ENCODE measurements at regions not wholly inside any gene's neighbourhood (a gene's known extent, or its start where the extent isn't known, plus 50 kb on each side); places are given as distances from the start of the nearest gene placed in this dataset.

- Histone ChIP-seq H3K36me3 (ENCODE audit: control insufficient read depth in 2 of 2, insufficient read depth in 2 of 2, low read length in 2 of 2) (no peaks in the 10 kb centered on the region), H3K9ac (ENCODE audit: low read depth in 1 of 2, low read length in 2 of 2) (no peak overlapping the region), H3K9me3 (ENCODE audit: control insufficient read depth in 2 of 2, low read length in 2 of 2) (no peaks in the 10 kb centered on the region), H3K27me3 (ENCODE audit: control insufficient read depth in 2 of 2, insufficient read depth in 2 of 2, low read length in 2 of 2) (no peaks in the 10 kb centered on the region), H3K4me3 (ENCODE audit: low read length in 2 of 2) (no peak overlapping the region), H3K4me1 (ENCODE audit: control insufficient read depth in 2 of 2, insufficient read depth in 2 of 2, low read length in 2 of 2) (no peaks in the 10 kb centered on the region), H3K27ac (ENCODE audit: low read depth in 2 of 2, low read length in 2 of 2) (no peak overlapping the region)
Observed at GRCh38 chr5:171528036-171528435, 108.6 kb downstream of the FGF18 start.

GRCh38 chr5:171528865-171529614, 109.6 kb downstream of the FGF18 start:
- peaks cover 0 to 2% of the 10 kb centered on the region in 2 donors for H3K9me3 ChIP-seq (ENCODE audit: control insufficient read depth in 2 of 2, low read length in 2 of 2)
- H3K27me3 ChIP-seq (ENCODE audit: control insufficient read depth in 2 of 2, insufficient read depth in 2 of 2, low read length in 2 of 2): no peaks in the 10 kb centered on the region
- no peaks in the 10 kb centered on the region for H3K36me3 ChIP-seq (ENCODE audit: control insufficient read depth in 2 of 2, insufficient read depth in 2 of 2, low read length in 2 of 2)
- H3K4me1 ChIP-seq (ENCODE audit: control insufficient read depth in 2 of 2, insufficient read depth in 2 of 2, low read length in 2 of 2): no peaks in the 10 kb centered on the region
- no peak overlapping the region for H3K4me3 ChIP-seq (ENCODE audit: low read length in 2 of 2)
- H3K27ac ChIP-seq (ENCODE audit: low read depth in 2 of 2, low read length in 2 of 2): no peak overlapping the region
- H3K9ac ChIP-seq (ENCODE audit: low read depth in 1 of 2, low read length in 2 of 2): no peak overlapping the region

DNA sequence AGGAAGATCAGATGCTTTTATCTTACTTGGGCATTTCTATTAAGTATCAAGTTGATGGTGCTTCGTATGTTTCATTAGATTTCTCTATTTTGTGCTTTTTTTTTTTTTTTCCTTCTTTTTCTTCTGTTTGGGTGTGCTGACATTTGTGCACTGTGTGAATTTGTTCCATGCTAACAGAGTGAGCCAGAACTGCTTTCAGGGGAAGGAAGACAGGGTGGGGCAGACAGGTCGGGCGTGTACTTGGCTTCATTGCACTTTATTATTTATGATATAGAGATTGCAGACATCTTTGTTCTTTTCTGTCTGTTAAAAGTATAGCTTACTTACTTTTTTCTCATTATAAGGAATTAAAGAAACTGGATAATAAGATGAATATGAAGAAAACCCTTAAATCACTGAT, 112.2 kb downstream of the FGF18 start:
- H3K36me3 ChIP-seq (ENCODE audit: control insufficient read depth in 2 of 2, insufficient read depth in 2 of 2, low read length in 2 of 2): no peaks in the 10 kb centered on the region
- no peak overlapping the region for H3K27ac ChIP-seq (ENCODE audit: low read depth in 2 of 2, low read length in 2 of 2)
- H3K9ac ChIP-seq (ENCODE audit: low read depth in 1 of 2, low read length in 2 of 2): no peak overlapping the region
- no peaks in the 10 kb centered on the region for H3K4me1 ChIP-seq (ENCODE audit: control insufficient read depth in 2 of 2, insufficient read depth in 2 of 2, low read length in 2 of 2)
- no peak overlapping the region for H3K4me3 ChIP-seq (ENCODE audit: low read length in 2 of 2)
- peaks cover 0 to 2% of the 10 kb centered on the region in 2 donors for H3K9me3 ChIP-seq (ENCODE audit: control insufficient read depth in 2 of 2, low read length in 2 of 2)
- no peaks in the 10 kb centered on the region for H3K27me3 ChIP-seq (ENCODE audit: control insufficient read depth in 2 of 2, insufficient read depth in 2 of 2, low read length in 2 of 2)

DNA sequence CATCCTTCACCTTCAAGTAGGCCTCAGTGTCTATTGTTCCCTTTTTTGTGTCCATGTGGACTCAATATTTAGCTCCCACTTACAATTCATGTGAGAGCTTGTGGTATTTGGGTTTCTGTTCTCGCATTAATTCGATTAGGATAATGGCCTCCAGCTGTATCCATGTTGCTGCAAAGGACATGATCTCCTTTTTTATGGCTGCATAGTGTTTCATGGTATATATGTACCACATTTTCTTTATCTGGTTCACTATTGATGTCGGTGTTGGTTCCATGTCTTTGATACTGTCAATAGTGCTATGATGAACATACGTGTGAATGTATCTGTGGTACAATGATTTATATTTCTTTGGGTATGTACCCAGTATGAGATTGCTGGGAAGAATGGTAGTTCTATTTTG, 113.7 kb downstream of the FGF18 start:
- no peak overlapping the region for H3K9ac ChIP-seq (ENCODE audit: low read depth in 1 of 2, low read length in 2 of 2)
- H3K27me3 ChIP-seq (ENCODE audit: control insufficient read depth in 2 of 2, insufficient read depth in 2 of 2, low read length in 2 of 2): no peaks in the 10 kb centered on the region
- peaks cover 0 to 2% of the 10 kb centered on the region in 2 donors for H3K9me3 ChIP-seq (ENCODE audit: control insufficient read depth in 2 of 2, low read length in 2 of 2)
- H3K4me1 ChIP-seq (ENCODE audit: control insufficient read depth in 2 of 2, insufficient read depth in 2 of 2, low read length in 2 of 2): no peaks in the 10 kb centered on the region
- no peaks in the 10 kb centered on the region for H3K36me3 ChIP-seq (ENCODE audit: control insufficient read depth in 2 of 2, insufficient read depth in 2 of 2, low read length in 2 of 2)
- no peak overlapping the region for H3K27ac ChIP-seq (ENCODE audit: low read depth in 2 of 2, low read length in 2 of 2)
- no peak overlapping the region for H3K4me3 ChIP-seq (ENCODE audit: low read length in 2 of 2)

DNA sequence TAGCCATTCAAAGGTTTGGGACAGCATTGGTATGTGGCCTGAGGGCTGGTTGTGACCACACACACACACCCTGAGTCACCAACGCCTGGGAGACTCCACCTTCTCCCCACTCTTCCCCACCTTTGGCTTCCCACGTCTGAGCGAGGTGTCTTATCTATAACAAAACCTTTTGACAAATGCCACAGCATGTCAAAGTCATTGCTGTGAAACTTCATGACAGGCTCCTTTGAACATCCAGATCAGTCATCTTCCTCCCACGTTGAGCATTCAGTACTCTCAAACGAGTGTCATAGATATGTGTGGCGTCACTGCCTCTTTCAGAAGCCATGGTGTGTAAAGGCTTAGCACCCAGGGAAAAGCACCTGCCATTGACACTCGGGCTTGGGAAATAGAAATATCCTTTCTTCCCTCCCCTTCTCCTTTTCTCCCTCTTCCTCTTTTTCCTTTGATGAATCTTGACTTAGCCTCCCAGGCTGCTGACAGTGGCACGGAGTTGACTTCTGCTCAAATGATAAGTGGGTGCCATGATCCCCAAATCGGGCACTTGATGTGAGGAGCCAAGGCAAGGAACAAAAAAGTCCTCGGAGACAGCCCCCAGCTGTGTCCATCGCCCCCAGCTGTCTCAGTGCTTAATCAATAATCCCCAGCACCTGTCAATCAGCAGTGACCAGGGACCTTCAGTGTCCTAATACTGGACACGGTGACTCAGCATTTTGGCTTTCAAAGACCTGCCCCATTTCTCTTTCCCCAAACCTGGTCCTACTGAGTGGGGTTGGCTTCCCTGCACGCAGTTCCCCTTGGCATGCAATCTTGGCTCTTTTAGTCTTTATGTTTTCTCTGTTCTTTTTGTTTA, 114.8 kb downstream of the FGF18 start:
- H3K27me3 ChIP-seq (ENCODE audit: control insufficient read depth in 2 of 2, insufficient read depth in 2 of 2, low read length in 2 of 2): no peaks in the 10 kb centered on the region
- H3K27ac ChIP-seq (ENCODE audit: low read depth in 2 of 2, low read length in 2 of 2): no peak overlapping the region
- no peak overlapping the region for H3K4me3 ChIP-seq (ENCODE audit: low read length in 2 of 2)
- no peaks in the 10 kb centered on the region for H3K4me1 ChIP-seq (ENCODE audit: control insufficient read depth in 2 of 2, insufficient read depth in 2 of 2, low read length in 2 of 2)
- H3K9me3 ChIP-seq (ENCODE audit: control insufficient read depth in 2 of 2, low read length in 2 of 2): peaks cover 0 to 2% of the 10 kb centered on the region in 2 donors
- H3K36me3 ChIP-seq (ENCODE audit: control insufficient read depth in 2 of 2, insufficient read depth in 2 of 2, low read length in 2 of 2): no peaks in the 10 kb centered on the region
- H3K9ac ChIP-seq (ENCODE audit: low read depth in 1 of 2, low read length in 2 of 2): no peak overlapping the region

DNA sequence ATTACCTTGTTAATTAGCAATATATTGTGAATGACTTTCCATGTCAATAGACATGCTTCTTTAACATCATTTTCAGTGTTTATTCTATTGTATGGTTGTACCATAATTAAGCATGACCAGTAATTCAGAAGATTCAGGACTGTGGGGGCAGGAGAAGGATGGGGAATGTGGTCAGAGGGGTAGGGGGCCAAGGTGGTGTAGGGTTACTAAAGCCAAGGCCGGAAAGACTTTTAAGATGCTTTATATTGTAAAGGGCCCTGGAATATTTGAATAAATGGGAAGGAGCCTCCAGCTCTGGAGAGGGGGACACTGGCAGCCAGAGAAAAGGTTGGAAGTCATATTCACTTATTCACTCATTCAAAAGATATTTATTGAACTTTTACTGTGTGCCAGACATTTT, 115.7 kb downstream of the FGF18 start:
- Histone ChIP-seq H3K27me3 (ENCODE audit: control insufficient read depth in 2 of 2, insufficient read depth in 2 of 2, low read length in 2 of 2) (no peaks in the 10 kb centered on the region), H3K36me3 (ENCODE audit: control insufficient read depth in 2 of 2, insufficient read depth in 2 of 2, low read length in 2 of 2) (no peaks in the 10 kb centered on the region), H3K27ac (ENCODE audit: low read depth in 2 of 2, low read length in 2 of 2) (no peak overlapping the region), H3K4me3 (ENCODE audit: low read length in 2 of 2) (no peak overlapping the region), H3K4me1 (ENCODE audit: control insufficient read depth in 2 of 2, insufficient read depth in 2 of 2, low read length in 2 of 2) (no peaks in the 10 kb centered on the region), H3K9me3 (ENCODE audit: control insufficient read depth in 2 of 2, low read length in 2 of 2) (peaks cover 0 to 2% of the 10 kb centered on the region in 2 donors), H3K9ac (ENCODE audit: low read depth in 1 of 2, low read length in 2 of 2) (no peak overlapping the region)

DNA sequence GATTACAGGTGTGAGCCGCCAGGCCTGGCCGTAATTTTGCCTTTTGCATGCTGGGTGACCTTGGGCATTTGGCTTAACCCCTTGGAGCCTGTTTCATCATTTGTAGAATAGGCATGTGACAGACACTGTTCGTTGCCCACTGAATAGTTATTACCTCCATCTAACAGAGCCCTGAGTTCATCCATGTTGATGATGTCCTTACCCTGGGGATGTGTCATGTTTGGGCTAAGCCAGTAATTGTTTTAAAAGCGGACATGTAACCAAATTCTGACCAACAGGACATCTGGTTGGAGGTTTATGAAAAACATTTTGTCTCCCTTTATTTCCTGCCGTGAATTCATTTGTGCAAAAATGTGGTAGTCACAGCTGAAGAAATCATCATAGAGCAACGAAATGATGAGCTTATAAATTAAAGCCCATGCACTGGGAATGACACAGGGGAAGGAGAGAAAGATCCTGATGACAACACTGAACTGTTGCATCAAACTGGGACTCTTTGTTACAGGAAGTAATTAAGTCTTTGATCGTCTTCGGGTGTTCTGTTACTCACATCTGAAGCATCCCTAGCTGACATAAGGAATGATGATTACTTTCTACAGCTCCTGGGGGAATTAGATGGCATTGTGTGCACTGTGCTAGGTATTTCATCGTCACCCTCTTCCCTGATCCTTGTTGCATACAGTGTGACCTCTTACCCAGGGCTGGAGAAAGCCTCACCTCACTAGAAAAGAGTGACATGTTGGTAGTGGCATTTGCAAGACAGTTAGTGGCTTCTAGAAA, 117.8 kb downstream of the FGF18 start:
- Histone ChIP-seq H3K4me1 (ENCODE audit: control insufficient read depth in 2 of 2, insufficient read depth in 2 of 2, low read length in 2 of 2) (no peaks in the 10 kb centered on the region), H3K9me3 (ENCODE audit: control insufficient read depth in 2 of 2, low read length in 2 of 2) (peaks cover 0 to 2% of the 10 kb centered on the region in 2 donors), H3K9ac (ENCODE audit: low read depth in 1 of 2, low read length in 2 of 2) (no peak overlapping the region), H3K4me3 (ENCODE audit: low read length in 2 of 2) (no peak overlapping the region), H3K36me3 (ENCODE audit: control insufficient read depth in 2 of 2, insufficient read depth in 2 of 2, low read length in 2 of 2) (no peaks in the 10 kb centered on the region), H3K27me3 (ENCODE audit: control insufficient read depth in 2 of 2, insufficient read depth in 2 of 2, low read length in 2 of 2) (no peaks in the 10 kb centered on the region), H3K27ac (ENCODE audit: low read depth in 2 of 2, low read length in 2 of 2) (no peak overlapping the region)

DNA sequence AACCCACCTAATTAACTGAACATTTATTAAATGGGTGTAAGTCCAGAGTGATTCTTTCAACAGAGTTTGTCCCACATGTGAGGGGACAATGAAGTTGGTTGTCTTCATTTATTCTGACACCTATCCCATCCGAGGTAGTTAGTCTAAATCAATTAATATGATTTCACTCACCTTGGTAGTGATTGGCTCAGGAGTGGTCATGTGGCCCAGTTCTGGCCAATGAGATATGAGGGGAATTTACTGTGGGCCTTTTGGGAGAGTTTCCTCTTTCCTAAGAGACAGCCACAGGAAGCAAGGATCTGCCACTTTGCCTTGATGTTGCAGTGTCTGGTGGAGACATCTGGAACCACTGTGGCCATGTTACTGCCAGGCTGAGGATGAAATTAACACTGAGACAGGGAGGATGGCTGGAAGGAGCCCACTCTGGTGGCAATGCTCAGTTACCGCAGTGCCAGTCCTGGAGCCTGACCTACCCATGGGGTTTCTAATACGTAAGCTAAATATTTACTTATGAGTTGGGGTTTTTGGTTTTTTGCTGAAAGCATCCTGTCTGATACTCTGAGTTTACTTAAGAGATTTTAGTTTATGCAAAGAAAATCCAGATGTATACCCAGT, 118.6 kb downstream of the FGF18 start:
- H3K27me3 ChIP-seq (ENCODE audit: control insufficient read depth in 2 of 2, insufficient read depth in 2 of 2, low read length in 2 of 2): no peaks in the 10 kb centered on the region
- H3K4me1 ChIP-seq (ENCODE audit: control insufficient read depth in 2 of 2, insufficient read depth in 2 of 2, low read length in 2 of 2): no peaks in the 10 kb centered on the region
- no peak overlapping the region for H3K4me3 ChIP-seq (ENCODE audit: low read length in 2 of 2)

DNA sequence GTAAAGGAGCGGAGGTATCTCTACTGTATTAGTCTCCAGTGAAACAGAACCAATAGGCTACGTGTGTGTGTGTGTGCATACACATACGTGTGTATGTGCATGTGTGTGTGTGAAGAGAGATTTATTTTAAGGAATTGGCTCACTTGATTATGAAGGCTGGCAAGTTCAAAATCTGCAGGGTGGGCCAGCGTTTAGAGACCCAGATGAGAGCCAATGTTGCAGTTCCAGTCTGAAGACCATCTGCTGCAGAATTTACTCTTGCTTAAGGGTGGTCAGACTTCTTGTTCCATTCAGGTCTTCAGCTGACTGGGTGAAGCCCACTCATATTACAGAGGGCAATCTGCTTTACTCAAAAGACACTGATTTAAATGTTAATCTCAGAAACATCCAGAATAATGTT, 119.2 kb downstream of the FGF18 start:
- no peaks in the 10 kb centered on the region for H3K36me3 ChIP-seq (ENCODE audit: control insufficient read depth in 2 of 2, insufficient read depth in 2 of 2, low read length in 2 of 2)
- H3K4me3 ChIP-seq (ENCODE audit: low read length in 2 of 2): no peak overlapping the region
- H3K27ac ChIP-seq (ENCODE audit: low read depth in 2 of 2, low read length in 2 of 2): no peak overlapping the region
- H3K27me3 ChIP-seq (ENCODE audit: control insufficient read depth in 2 of 2, insufficient read depth in 2 of 2, low read length in 2 of 2): no peaks in the 10 kb centered on the region
- H3K4me1 ChIP-seq (ENCODE audit: control insufficient read depth in 2 of 2, insufficient read depth in 2 of 2, low read length in 2 of 2): no peaks in the 10 kb centered on the region
- no peaks in the 10 kb centered on the region for H3K9me3 ChIP-seq (ENCODE audit: control insufficient read depth in 2 of 2, low read length in 2 of 2)
- no peak overlapping the region for H3K9ac ChIP-seq (ENCODE audit: low read depth in 1 of 2, low read length in 2 of 2)

More for the DNA sequence above, 118.6 kb downstream of the FGF18 start:
- Histone ChIP-seq H3K9ac (ENCODE audit: low read depth in 1 of 2, low read length in 2 of 2) (no peak overlapping the region), H3K36me3 (ENCODE audit: control insufficient read depth in 2 of 2, insufficient read depth in 2 of 2, low read length in 2 of 2) (no peaks in the 10 kb centered on the region), H3K9me3 (ENCODE audit: control insufficient read depth in 2 of 2, low read length in 2 of 2) (peaks cover 0 to 2% of the 10 kb centered on the region in 2 donors), H3K27ac (ENCODE audit: low read depth in 2 of 2, low read length in 2 of 2) (no peak overlapping the region)
